Keratinocyte (primary cell): ENCODE measurements at regions not wholly inside any gene's neighbourhood (a gene's known extent, or its start where the extent isn't known, plus 50 kb on each side); places are given as distances from the start of the nearest gene placed in this dataset.

ENCODE experiments used
- DNase-seq: peaks from one replicate; pipeline ENCODE4 v3.0.0-alpha.2; 2011; ENCODE audit warnings: low read depth, missing footprints, low spot score
- FAIRE-seq: peaks from 2 replicates; lab custom pipeline; 2011; peaks lifted over from hg19 to GRCh38; lab: Jason Lieb, UNC
- H2AFZ ChIP-seq: 2 replicates; pipeline ENCODE4 v1.6.0; 2012; ENCODE audit warnings: low read length, control low read depth, inconsistent platforms; ENCODE audit not compliant: control insufficient read depth
- H3K27ac ChIP-seq: 2 replicates; pipeline ENCODE4 v1.5.1; 2011; ENCODE audit warnings: low read length; ENCODE audit not compliant: control insufficient read depth, insufficient read depth
- H3K27me3 ChIP-seq: 3 replicates; pipeline ENCODE4 v1.6.0; 2011; ENCODE audit warnings: low read length; ENCODE audit not compliant: control insufficient read depth, insufficient read depth; ENCODE audit errors: extremely low read depth
- H3K36me3 ChIP-seq, 2 experiments: 2 replicates in 1 of 2; 3 replicates in 1 of 2; pipeline ENCODE4 v1.5.1; 2011; ENCODE audit warnings: low read length in 2 of 2, mild to moderate bottlenecking in 1 of 2; ENCODE audit not compliant: control insufficient read depth in 2 of 2, insufficient read depth in 2 of 2; ENCODE audit errors: extremely low read depth in 1 of 2
- H3K4me1 ChIP-seq: 3 replicates; pipeline ENCODE4 v1.5.1; 2011; ENCODE audit warnings: low read length; ENCODE audit not compliant: control insufficient read depth, insufficient read depth; ENCODE audit errors: extremely low read depth
- H3K4me2 ChIP-seq: 3 replicates; pipeline ENCODE4 v1.6.0; 2011; ENCODE audit warnings: low read depth, low read length; ENCODE audit not compliant: control insufficient read depth, insufficient read depth; ENCODE audit errors: extremely low read depth
- H3K4me3 ChIP-seq, 3 experiments: fragments of 200-600 bp in 1 of 3; sonication (generic) in 1 of 3; 2 replicates in 2 of 3; 3 replicates in 1 of 3; pipeline ENCODE4 v1.5.1; 2011 to 2016; ENCODE audit warnings: low read length in 3 of 3, mild to moderate bottlenecking in 3 of 3, control low read depth in 2 of 3, inconsistent platforms in 1 of 3, low read depth in 1 of 3, mixed read lengths in 1 of 3, mixed run types in 1 of 3, moderate library complexity in 1 of 3; ENCODE audit not compliant: control insufficient read depth in 2 of 3, insufficient read depth in 2 of 3; ENCODE audit errors: extremely low read depth in 1 of 3
- H3K79me2 ChIP-seq: 2 replicates; pipeline ENCODE4 v1.6.0; 2012; ENCODE audit warnings: low read length; ENCODE audit not compliant: control insufficient read depth, insufficient read depth
- H3K9ac ChIP-seq: 3 replicates; pipeline ENCODE4 v1.6.0; 2011; ENCODE audit warnings: low read length; ENCODE audit not compliant: control insufficient read depth, insufficient read depth; ENCODE audit errors: extremely low read depth
- H3K9me1 ChIP-seq: 3 replicates; pipeline ENCODE4 v1.6.0; 2011; ENCODE audit warnings: low read length; ENCODE audit not compliant: control insufficient read depth, insufficient read depth; ENCODE audit errors: extremely low read depth
- H3K9me3 ChIP-seq: 2 replicates; pipeline ENCODE4 v1.5.1; 2012; ENCODE audit warnings: low read depth, low read length; ENCODE audit not compliant: control insufficient read depth
- H4K20me1 ChIP-seq: 3 replicates; pipeline ENCODE4 v1.6.0; 2011; ENCODE audit warnings: low read length; ENCODE audit not compliant: control insufficient read depth, insufficient read depth; ENCODE audit errors: extremely low read depth
- EZH2 ChIP-seq: IDR thresholded peaks from one replicate; pipeline ENCODE4 v1.6.1; 2012; ENCODE audit warnings: inconsistent platforms, mild to moderate bottlenecking, low read length, moderate library complexity
- dilution Hi-C: fragments of 300-500 bp; cut with MboI; formaldehyde crosslinking; loops from one replicate; pipeline ENCODE4 v1.7.0; 2020; ENCODE audit warnings: low sequenced_read_pairs; ENCODE audit not compliant: extremely low pct_ligation_motif_present
- TF ChIP-seq, protein P1 (sequence below), 3 experiments: IDR thresholded peaks in 1 of 3; conservative IDR thresholded peaks in 1 of 3; optimal IDR thresholded peaks in 1 of 3; 2 replicates in 2 of 3; 3 replicates in 1 of 3; pipeline versions ENCODE3 to v1.5.1; 2011; ENCODE audit warnings: low read length in 3 of 3, mild to moderate bottlenecking in 3 of 3, moderate library complexity in 2 of 3, control low read depth in 1 of 3, inconsistent platforms in 1 of 3; ENCODE audit not compliant: insufficient read depth in 2 of 3; ENCODE audit errors: extremely low read depth in 1 of 3

DNA sequence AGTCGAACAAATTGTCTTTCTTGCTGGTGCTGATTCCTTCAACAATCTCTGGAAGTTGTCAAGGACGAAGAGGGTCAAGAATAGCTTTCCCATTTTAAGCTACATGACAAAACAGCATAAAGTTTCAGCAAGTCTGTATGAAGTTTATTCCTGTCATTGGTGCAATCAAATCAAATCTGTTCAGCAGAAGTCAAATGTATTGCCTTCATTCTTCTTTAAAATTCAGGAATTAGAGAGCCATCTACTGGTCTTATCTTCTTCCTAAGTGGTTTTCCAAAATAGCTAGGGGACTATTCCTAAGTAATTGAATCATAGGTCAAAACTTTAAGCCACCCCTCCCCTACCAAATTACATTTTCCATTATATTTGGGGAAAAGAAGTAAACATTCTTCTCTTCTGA lies 990.2 kb downstream of the GALC start:
- DNase-seq (no peak), FAIRE-seq (no peak)
- Histone ChIP-seq H3K9ac (no peak overlapping the region), H3K36me3 (no peaks in the 10 kb centered on the region), H3K4me2 (no peak overlapping the region), H3K27me3 (no peaks in the 10 kb centered on the region), H2AFZ (no peak overlapping the region), H3K4me3 (no peak overlapping the region), H3K9me1 (no peaks in the 10 kb centered on the region), H3K9me3 (no peaks in the 10 kb centered on the region), H3K79me2 (no peaks in the 10 kb centered on the region), H4K20me1 (no peaks in the 10 kb centered on the region), H3K27ac (no peak overlapping the region), H3K4me1 (no peaks in the 10 kb centered on the region)
- TF ChIP-seq EZH2 = no peak
- TF ChIP-seq, protein P1, sequence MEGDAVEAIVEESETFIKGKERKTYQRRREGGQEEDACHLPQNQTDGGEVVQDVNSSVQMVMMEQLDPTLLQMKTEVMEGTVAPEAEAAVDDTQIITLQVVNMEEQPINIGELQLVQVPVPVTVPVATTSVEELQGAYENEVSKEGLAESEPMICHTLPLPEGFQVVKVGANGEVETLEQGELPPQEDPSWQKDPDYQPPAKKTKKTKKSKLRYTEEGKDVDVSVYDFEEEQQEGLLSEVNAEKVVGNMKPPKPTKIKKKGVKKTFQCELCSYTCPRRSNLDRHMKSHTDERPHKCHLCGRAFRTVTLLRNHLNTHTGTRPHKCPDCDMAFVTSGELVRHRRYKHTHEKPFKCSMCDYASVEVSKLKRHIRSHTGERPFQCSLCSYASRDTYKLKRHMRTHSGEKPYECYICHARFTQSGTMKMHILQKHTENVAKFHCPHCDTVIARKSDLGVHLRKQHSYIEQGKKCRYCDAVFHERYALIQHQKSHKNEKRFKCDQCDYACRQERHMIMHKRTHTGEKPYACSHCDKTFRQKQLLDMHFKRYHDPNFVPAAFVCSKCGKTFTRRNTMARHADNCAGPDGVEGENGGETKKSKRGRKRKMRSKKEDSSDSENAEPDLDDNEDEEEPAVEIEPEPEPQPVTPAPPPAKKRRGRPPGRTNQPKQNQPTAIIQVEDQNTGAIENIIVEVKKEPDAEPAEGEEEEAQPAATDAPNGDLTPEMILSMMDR (optimal IDR thresholded peaks at IDR 0.05 in 1 of 3, IDR thresholded peaks at IDR 0.05 in 1 of 3, conservative IDR thresholded peaks at IDR 0.05 in 1 of 3; ENCODE audit: extremely low read depth in 1 of 3, insufficient read depth in 2 of 3, low read length in 3 of 3) = no peak
- dilution Hi-C loops = no loop called here

DNA sequence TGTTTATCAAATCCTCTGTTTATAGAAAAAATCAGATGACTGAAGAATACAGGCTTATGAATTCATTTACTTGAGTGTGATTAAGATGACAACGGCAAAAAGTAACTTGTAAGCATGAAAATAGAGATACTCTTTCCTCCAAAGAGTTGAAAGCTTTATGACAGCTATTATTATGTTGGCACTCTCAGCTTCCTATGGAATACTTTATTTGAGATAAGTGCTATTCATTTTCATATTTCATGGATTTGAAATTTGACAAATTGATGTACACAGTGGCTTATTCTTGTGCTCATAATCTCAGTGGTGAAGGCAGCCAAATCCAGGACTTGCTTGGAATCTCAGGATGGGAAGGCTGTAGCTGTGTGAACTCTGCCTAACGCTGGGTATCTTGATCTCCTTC lies 991.6 kb downstream of the GALC start:
- no peaks in the 10 kb centered on the region for H3K4me1 ChIP-seq
- H4K20me1 ChIP-seq = no peaks in the 10 kb centered on the region
- no peaks in the 10 kb centered on the region for H3K27me3 ChIP-seq
- no peak overlapping the region for H3K27ac ChIP-seq
- TF ChIP-seq, protein P1 (optimal IDR thresholded peaks at IDR 0.05 in 1 of 3, IDR thresholded peaks at IDR 0.05 in 1 of 3, conservative IDR thresholded peaks at IDR 0.05 in 1 of 3; ENCODE audit: extremely low read depth in 1 of 3, insufficient read depth in 2 of 3, low read length in 3 of 3) = no peak
- TF ChIP-seq EZH2 = no peak
- no peaks in the 10 kb centered on the region for H3K79me2 ChIP-seq
- no peaks in the 10 kb centered on the region for H3K9me1 ChIP-seq
- H3K4me3 ChIP-seq = no peak overlapping the region
- no peak overlapping the region for H2AFZ ChIP-seq
- DNase-seq = no peak
- no peak overlapping the region for H3K9ac ChIP-seq
- no peaks in the 10 kb centered on the region for H3K9me3 ChIP-seq
- dilution Hi-C loops = no loop called here
- FAIRE-seq = no peak
- no peaks in the 10 kb centered on the region for H3K36me3 ChIP-seq
- H3K4me2 ChIP-seq = no peak overlapping the region
